GM18519 (cell line): ENCODE measurements at regions not wholly inside any gene's neighbourhood (a gene's known extent, or its start where the extent isn't known, plus 50 kb on each side); places are given as distances from the start of the nearest gene placed in this dataset.
"Not testable (repeated sequence)": the region's sequence is repeated elsewhere in the genome, so short reads cannot be mapped to it uniquely, and the experiment has no call there.

Experiments used
- ATAC-seq: cut with Tn5 transposase; IDR thresholded peaks from one replicate; pipeline ENCODE4 v1.9.1; 2021; ENCODE audit warnings: mild to moderate bottlenecking, moderate library complexity; ENCODE audit not compliant: unreplicated experiment, low FRiP score

- not testable (repeated sequence) for ATAC-seq
Observed at GRCh38 chr16:64662312-64662711, 459.6 kb downstream of the CDH11 start.

GRCh38 chr16:64659866-64660265 lies 462.0 kb downstream of the CDH11 start:
- ATAC-seq: no peak

GRCh38 chr16:64657316-64658011 lies 464.4 kb downstream of the CDH11 start:
- no peak for ATAC-seq

- ATAC-seq: no peak
Observed at GRCh38 chr16:64656471-64656870, 465.4 kb downstream of the CDH11 start.

- no peak for ATAC-seq
Observed at GRCh38 chr16:64654178-64654577, 467.7 kb downstream of the CDH11 start.

GRCh38 chr16:64648282-64648681 lies 473.6 kb downstream of the CDH11 start:
- ATAC-seq: no peak

GRCh38 chr16:64641343-64641742 lies 480.5 kb downstream of the CDH11 start:
- ATAC-seq: no peak

- ATAC-seq: no peak
Observed at GRCh38 chr16:64638766-64639165, 483.1 kb downstream of the CDH11 start.

GRCh38 chr16:64629622-64630021 lies 492.2 kb downstream of the CDH11 start:
- no peak for ATAC-seq

GRCh38 chr16:64627781-64628180 lies 494.1 kb downstream of the CDH11 start:
- no peak for ATAC-seq

- no peak for ATAC-seq
Observed at GRCh38 chr16:64627288-64627687, 494.6 kb downstream of the CDH11 start.

GRCh38 chr16:64626776-64627175 lies 495.1 kb downstream of the CDH11 start:
- ATAC-seq: no peak

- no peak for ATAC-seq
Observed at GRCh38 chr16:64621616-64622015, 500.2 kb downstream of the CDH11 start.

GRCh38 chr16:64617836-64618476 lies 503.9 kb downstream of the CDH11 start:
- ATAC-seq: no peak

GRCh38 chr16:64615630-64616280 lies 506.1 kb downstream of the CDH11 start:
- ATAC-seq: no peak

- ATAC-seq: no peak
Observed at GRCh38 chr16:64596196-64596595, 525.7 kb downstream of the CDH11 start.

- no peak for ATAC-seq
Observed at GRCh38 chr16:64590513-64590912, 531.4 kb downstream of the CDH11 start.

GRCh38 chr16:64589836-64590235 lies 532.0 kb downstream of the CDH11 start:
- ATAC-seq: no peak

GRCh38 chr16:64586781-64587180 lies 535.1 kb downstream of the CDH11 start:
- ATAC-seq: no peak

GRCh38 chr16:64585367-64585766 lies 536.5 kb downstream of the CDH11 start:
- no peak for ATAC-seq

- ATAC-seq: no peak
Observed at GRCh38 chr16:64580558-64580957, 541.3 kb downstream of the CDH11 start.

- no peak for ATAC-seq
Observed at GRCh38 chr16:64579712-64580111, 542.2 kb downstream of the CDH11 start.
